Hepatocyte (in vitro differentiated cells): ENCODE measurements at regions not wholly inside any gene's neighbourhood (a gene's known extent, or its start where the extent isn't known, plus 50 kb on each side); places are given as distances from the start of the nearest gene placed in this dataset.

Experiments
- DNase-seq: peaks from one replicate; pipeline ENCODE4 v3.0.0-alpha.2; 2016; ENCODE audit warnings: low spot score
- H2AFZ ChIP-seq: fragments of 200-600 bp; sonication (generic); 2 replicates; pipeline ENCODE4 v1.6.0; 2016; ENCODE audit warnings: antibody characterized with exemption, mild to moderate bottlenecking
- H3K27ac ChIP-seq: fragments of 200-600 bp; sonication (generic); 2 replicates; pipeline ENCODE4 v1.5.1; 2016; ENCODE audit warnings: mild to moderate bottlenecking
- H3K27me3 ChIP-seq: fragments of 200-600 bp; sonication (generic); 2 replicates; pipeline ENCODE4 v1.6.1; 2016
- H3K36me3 ChIP-seq: fragments of 200-600 bp; sonication (generic); replicated peaks from 2 replicates; pipeline ENCODE4 v1.5.1; 2016; ENCODE audit warnings: low read depth; ENCODE audit not compliant: insufficient read depth
- H3K4me1 ChIP-seq: fragments of 200-600 bp; sonication (generic); 2 replicates; pipeline ENCODE4 v1.5.1; 2016; ENCODE audit warnings: mild to moderate bottlenecking, moderate library complexity; ENCODE audit not compliant: insufficient read depth
- H3K4me2 ChIP-seq: fragments of 200-600 bp; sonication (generic); 2 replicates; pipeline ENCODE4 v1.6.0; 2016
- H3K4me3 ChIP-seq: fragments of 200-600 bp; sonication (generic); 2 replicates; pipeline ENCODE4 v1.5.1; 2016; ENCODE audit warnings: mild to moderate bottlenecking
- H3K79me2 ChIP-seq: fragments of 200-600 bp; sonication (generic); 2 replicates; pipeline ENCODE4 v1.6.0; 2017; ENCODE audit warnings: mild to moderate bottlenecking
- H3K9me2 ChIP-seq: fragments of 200-600 bp; sonication (generic); replicated peaks from 2 replicates; pipeline ENCODE4 v1.6.0; 2017; ENCODE audit warnings: mild to moderate bottlenecking; ENCODE audit not compliant: insufficient read depth
- H3K9me3 ChIP-seq: fragments of 200-600 bp; sonication (generic); 2 replicates; pipeline ENCODE4 v1.5.1; 2016; ENCODE audit warnings: low read depth, mild to moderate bottlenecking
- H4K20me1 ChIP-seq: fragments of 200-600 bp; sonication (generic); 2 replicates; pipeline ENCODE4 v1.6.0; 2016; ENCODE audit warnings: mild to moderate bottlenecking; ENCODE audit not compliant: insufficient read depth, poor library complexity, severe bottlenecking
- CTCF ChIP-seq: fragments of 200-600 bp; sonication (generic); IDR thresholded peaks from 2 replicates; pipeline ENCODE4 v1.5.1; 2016; ENCODE audit warnings: antibody characterized with exemption, mild to moderate bottlenecking; ENCODE audit not compliant: poor library complexity
- EZH2 ChIP-seq: fragments of 200-600 bp; sonication (generic); IDR thresholded peaks from 2 replicates; pipeline ENCODE4 v1.6.1; 2016; ENCODE audit warnings: antibody characterized with exemption, mild to moderate bottlenecking, borderline replicate concordance
- EZH2phosphoT487 ChIP-seq: fragments of 200-600 bp; sonication (generic); IDR thresholded peaks from one replicate; pipeline ENCODE4 v1.6.1; 2018; ENCODE audit warnings: antibody characterized with exemption, mild to moderate bottlenecking, low read depth, moderate library complexity; ENCODE audit not compliant: unreplicated experiment, severe bottlenecking
- WGBS: methylation state at CpG from one replicate; pipeline ENCODE4 v1.1.6; 2016; ENCODE audit warnings: low lambda C conversion rate; ENCODE audit errors: missing lambda C conversion rate; 5-methylcytosine and 5-hydroxymethylcytosine counted together

- H3K79me2 ChIP-seq = no peaks in the 10 kb centered on the region
- H3K4me1 ChIP-seq = peaks cover 9% of the 10 kb centered on the region
- H3K27ac ChIP-seq = no peak overlapping the region
- H3K9me2 ChIP-seq = no peaks in the 10 kb centered on the region
- no peak overlapping the region for H2AFZ ChIP-seq
- no peak for TF ChIP-seq EZH2
- no peak for TF ChIP-seq EZH2phosphoT487
- no peak for TF ChIP-seq CTCF
- H3K9me3 ChIP-seq = no peaks in the 10 kb centered on the region
- no peaks in the 10 kb centered on the region for H4K20me1 ChIP-seq
- no peak overlapping the region for H3K4me3 ChIP-seq
- H3K27me3 ChIP-seq = no peaks in the 10 kb centered on the region
- H3K4me2 ChIP-seq = no peak overlapping the region
- H3K36me3 ChIP-seq = no peaks in the 10 kb centered on the region
- no peak for DNase-seq
Measured at GRCh38 chr12:75656210-75656609, 144.8 kb upstream of the KRR1 start.

- no peak for TF ChIP-seq EZH2
- no peak for TF ChIP-seq CTCF
- H3K4me2 ChIP-seq = no peak overlapping the region
- H2AFZ ChIP-seq = no peak overlapping the region
- no peaks in the 10 kb centered on the region for H3K36me3 ChIP-seq
- 96% methylated on average over 4 of the region's 4 CpGs for WGBS
- no peaks in the 10 kb centered on the region for H3K9me2 ChIP-seq
- H3K27me3 ChIP-seq = no peaks in the 10 kb centered on the region
- H3K79me2 ChIP-seq = no peaks in the 10 kb centered on the region
- no peak overlapping the region for H3K27ac ChIP-seq
- peaks cover 15% of the 10 kb centered on the region for H3K4me1 ChIP-seq
- H3K4me3 ChIP-seq = no peak overlapping the region
- no peaks in the 10 kb centered on the region for H4K20me1 ChIP-seq
- no peak for DNase-seq
- H3K9me3 ChIP-seq = no peaks in the 10 kb centered on the region
Measured at GRCh38 chr12:75655315-75655806, 144.0 kb upstream of the KRR1 start.

GRCh38 chr12:75651342-75651695, 139.9 kb upstream of the KRR1 start:
- DNase-seq = no peak
- Histone ChIP-seq H2AFZ (no peak overlapping the region), H3K27me3 (no peaks in the 10 kb centered on the region), H3K4me3 (no peak overlapping the region), H3K79me2 (no peaks in the 10 kb centered on the region), H3K9me2 (no peaks in the 10 kb centered on the region), H3K27ac (no peak overlapping the region), H3K9me3 (no peaks in the 10 kb centered on the region), H3K36me3 (no peaks in the 10 kb centered on the region), H3K4me1 (peaks cover 15% of the 10 kb centered on the region), H4K20me1 (no peaks in the 10 kb centered on the region), H3K4me2 (peak overlapping the region; percentile 16)
- 68% methylated on average over 2 of the region's 2 CpGs for WGBS
- TF ChIP-seq EZH2phosphoT487 (no peak), EZH2 (no peak), CTCF (no peak)

GRCh38 chr12:75650595-75651341, 139.4 kb upstream of the KRR1 start:
- no peaks in the 10 kb centered on the region for H3K9me2 ChIP-seq
- H3K27me3 ChIP-seq = no peaks in the 10 kb centered on the region
- H3K79me2 ChIP-seq = no peaks in the 10 kb centered on the region
- H3K27ac ChIP-seq = no peak overlapping the region
- H3K9me3 ChIP-seq = no peaks in the 10 kb centered on the region
- no peaks in the 10 kb centered on the region for H4K20me1 ChIP-seq
- peaks cover 15% of the 10 kb centered on the region for H3K4me1 ChIP-seq
- no peaks in the 10 kb centered on the region for H3K36me3 ChIP-seq
- H3K4me3 ChIP-seq = no peak overlapping the region
- TF ChIP-seq CTCF (no peak), EZH2phosphoT487 (no peak), EZH2 (no peak)
- no peak overlapping the region for H2AFZ ChIP-seq
- WGBS = 68% methylated on average over 2 of the region's 2 CpGs
- DNase-seq = no peak
- peak overlapping the region; percentile 16 for H3K4me2 ChIP-seq
